HG03039 (cell line): ENCODE measurements at regions not wholly inside any gene's neighbourhood (a gene's known extent, or its start where the extent isn't known, plus 50 kb on each side); places are given as distances from the start of the nearest gene placed in this dataset.

Experiments used
- ATAC-seq: cut with Tn5 transposase; IDR thresholded peaks from one replicate; pipeline ENCODE4 v1.9.1; 2021; ENCODE audit warnings: mild to moderate bottlenecking, moderate library complexity; ENCODE audit not compliant: unreplicated experiment

DNA sequence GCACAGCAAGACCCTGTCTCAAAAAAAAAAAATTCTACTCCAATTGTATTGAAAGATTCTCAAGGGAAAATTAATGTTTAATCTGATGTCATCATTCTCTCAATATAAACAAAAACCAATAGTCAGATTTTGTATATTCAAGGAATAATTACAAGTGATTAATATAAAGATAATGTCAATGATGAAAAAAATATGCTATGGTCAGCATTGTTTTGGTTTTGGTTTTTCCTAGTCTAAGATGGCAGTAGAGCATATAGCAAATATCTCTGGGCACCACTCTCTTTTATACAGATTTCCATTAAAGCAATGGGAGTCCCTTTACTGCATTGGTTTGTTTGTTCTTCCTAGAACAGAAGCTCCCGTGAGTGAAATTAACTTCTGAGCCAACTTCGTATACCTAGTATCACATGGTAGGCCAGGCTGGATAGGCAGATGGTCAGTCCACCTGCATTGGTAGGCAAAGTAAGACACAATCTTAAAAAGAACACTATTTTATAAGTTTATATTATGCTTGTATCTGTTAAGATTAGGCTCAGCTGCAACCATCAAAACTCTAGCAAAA is 523.8 kb upstream of the JARID2 start:
- no peak for ATAC-seq

DNA sequence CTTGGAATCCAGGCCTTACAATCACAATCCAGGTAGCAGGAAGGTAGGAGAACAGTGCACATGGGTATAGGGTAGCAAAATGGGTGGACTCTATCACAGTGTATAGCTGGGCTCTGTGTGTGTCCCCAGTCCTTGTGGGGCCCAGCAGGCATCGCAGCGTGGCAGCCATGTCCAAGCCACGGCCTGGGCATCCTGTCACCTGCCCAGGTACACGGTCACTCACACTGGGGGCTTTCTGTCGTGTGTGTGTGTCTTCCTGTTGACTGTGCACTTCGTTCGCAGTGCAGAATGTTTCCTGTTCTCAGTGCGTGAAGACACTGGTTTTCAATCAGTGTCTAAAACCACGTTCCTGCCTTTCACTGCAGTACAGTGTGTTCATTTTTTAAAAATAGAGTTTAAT is 523.2 kb upstream of the JARID2 start:
- no peak for ATAC-seq

DNA sequence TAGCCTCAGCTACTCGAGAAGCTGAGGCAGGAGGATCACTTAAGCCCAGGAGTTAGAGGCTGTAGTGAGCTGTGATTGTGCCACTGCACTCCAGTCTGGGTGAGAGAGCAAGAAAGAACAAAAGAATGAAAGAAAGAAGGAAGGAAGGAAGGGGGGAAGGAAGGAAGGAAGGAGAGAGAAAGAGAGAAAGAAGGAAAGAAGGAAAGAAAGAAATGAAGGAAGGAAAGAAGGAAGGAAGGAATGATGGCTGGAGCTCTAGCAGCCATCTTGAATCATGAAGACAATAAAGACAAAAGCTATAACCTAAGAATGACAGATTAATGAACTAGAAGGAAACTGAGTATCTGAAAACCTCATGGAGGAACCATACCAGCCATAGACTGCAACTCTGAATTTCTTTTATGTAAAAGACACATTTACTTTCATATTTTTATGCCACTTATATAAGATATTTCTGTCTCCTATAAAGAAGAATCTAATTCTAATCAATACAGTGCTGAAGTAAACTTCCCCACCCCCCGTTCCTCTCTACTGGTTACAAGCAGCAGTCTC is 522.3 kb upstream of the JARID2 start:
- no peak for ATAC-seq

DNA sequence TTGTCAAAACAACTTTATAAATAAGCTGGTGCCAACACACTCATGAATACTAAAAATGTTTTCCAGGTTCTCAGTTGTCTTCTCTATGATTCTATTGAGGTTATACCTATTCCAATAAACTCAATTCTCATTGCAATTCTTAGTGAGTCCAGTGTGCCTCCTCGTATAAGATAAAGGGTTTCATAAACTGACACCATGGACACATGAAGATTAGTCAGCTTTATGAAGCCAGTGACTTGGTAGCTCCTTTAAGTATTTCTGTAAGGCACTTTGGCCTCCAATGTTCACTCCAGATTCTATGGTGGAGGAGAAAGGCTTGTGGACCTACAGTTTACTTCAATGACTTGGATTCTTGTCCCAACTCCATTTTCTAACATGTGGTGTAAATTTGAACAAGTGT is 521.3 kb upstream of the JARID2 start:
- no peak for ATAC-seq

DNA sequence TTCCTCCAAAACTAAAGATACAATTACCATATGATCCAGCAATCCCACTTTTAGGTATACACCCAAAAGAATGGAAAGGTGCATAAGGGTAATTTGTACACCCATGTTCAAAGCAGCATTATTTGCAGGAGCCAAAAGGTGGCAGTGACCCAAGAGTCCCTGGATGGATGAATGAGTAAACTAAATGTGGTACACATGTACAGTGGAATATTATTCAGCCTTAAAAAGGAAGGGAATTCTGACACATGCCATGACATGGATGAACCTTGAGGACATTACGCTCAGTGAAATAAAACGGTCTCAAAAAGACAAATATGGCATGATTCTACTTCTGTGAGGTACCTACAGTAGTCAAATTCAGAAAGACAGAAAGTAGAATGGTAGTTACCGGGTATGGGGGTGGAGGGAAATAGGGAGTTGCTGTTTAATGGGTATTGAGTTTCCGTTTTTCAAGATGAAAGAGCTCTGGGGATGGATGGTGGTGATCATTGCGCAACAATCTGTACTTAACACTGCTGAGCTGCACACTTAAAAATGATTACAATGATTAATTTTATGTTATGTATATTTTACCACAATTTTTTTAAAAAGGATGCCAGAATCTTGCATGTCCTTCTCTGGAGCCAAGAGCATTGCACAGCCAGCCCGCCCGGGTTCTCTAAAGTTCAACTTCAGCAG is 518.9 kb upstream of the JARID2 start:
- ATAC-seq, result no peak

DNA sequence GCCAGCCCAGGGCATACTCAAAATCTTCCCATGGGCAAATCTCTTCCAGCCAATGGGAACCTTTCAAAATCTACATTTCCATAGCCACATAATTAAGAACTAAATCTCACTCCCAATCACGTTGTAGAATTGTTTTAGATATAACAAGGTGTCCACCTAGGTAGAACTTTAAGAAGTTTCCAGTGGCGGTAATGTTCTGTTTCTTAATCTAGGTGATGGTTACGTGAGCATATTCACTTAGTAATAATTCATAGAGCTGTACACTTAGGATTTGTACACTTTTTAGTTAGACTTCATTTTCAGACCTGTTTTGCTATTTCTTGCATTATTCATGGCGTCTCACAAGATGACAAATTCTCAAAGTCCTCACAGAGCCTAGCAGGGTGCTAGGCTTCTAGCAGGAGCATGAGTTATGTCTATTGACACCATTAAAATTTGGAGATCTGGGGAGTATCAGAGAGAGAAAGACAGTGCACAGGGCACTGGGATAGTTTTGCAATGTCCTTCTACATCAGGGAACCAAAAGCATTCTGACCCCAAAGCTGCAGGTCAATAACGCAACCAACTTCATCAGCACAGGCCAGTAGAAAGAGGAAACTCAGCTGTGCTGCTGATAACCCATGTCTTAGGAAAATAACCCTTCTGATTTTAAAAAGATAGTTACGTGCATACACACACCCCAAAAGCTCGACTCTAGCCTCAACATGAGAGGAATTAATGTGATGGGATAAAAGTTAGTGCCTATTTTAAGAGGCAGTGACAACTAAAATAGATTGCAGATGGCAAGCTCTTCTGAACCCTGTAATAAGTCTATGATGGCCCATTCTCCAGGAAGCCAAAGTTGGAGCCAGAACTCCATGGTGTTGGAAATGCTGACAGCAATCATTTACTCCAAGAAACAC is 518.1 kb upstream of the JARID2 start:
- ATAC-seq, result no peak

DNA sequence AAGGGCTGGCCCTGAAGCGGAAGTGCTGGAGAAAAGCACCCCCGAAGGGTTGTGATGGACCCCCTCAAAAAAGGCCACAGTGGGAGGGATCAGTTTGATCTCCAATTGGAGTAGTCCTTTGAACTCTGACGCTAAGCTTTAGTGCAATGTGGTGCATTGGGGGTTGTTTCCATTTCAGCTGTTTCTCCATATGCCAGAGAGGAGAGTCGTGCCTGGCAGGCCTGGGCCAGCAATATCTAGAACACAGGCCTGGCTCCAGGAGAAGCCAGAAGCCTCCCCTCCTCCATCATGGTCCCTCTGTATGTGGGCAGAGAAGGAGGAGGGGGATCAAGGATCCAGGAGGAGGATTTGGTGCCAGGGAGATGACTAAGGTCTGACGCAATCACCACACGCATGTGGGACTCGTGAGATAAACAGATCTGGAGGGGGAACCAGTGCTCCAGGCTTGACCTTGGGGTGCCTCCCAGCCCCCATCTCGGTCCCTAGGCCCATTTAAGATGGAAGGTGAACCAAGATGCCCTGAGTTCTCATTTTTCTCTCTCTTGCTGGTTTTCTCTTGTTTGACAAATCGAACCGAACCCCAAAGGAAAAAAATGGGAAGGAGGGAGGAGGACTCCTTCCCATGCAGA is 517.4 kb upstream of the JARID2 start:
- ATAC-seq, result no peak

DNA sequence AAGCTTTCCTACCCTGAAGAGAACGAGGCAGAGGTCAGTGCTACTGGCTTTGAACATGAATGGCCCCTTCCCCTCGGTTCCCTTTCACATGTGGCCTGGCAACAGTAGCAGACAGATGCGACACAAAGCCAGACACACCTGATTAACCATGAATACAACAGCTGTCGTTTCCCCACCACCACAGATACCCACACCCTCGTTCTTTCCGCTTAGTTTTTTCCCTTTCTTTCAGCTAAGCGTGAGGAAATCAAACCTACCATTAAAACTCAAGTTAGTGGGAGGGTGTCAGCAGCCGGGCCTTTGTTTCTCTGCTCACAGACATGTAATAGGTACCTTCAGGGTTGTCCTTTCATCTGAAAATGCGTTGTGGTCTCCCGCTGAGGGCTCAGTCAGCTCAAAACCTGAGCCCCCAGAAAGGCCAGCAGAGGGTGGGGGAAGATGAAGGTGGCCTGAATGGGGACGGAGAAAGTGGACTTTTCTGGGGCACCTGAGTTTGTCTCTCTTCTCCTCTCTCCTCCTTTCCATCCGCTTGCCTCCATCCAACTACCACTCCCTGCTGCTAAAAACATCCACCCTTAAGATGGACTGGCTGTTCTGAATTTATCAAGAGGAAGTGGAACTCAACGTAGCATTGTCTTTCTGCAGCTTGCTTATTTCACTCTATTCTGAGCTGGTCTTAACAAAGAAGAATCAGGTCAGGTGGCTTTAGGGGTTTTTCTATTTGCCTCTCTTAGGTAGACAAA is 516.6 kb upstream of the JARID2 start:
- no peak for ATAC-seq

DNA sequence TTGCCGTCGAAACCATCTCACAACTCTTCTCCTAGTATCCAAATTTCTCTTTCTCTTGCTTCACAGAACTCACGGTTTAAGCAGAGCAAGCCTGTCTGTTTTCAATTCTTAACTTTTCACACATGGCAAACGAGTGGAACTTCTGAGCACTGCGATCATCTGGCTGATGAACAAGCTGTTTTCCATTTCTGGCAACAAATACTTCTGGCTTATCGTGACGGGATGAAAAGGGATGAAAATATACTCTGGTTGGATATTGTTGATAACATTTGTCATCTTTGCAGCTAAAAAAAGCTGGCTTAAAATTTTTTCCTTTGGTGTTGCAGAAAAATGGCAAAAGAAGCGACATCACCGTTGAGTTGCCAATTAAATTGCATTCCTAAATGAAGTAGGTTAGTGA is 515.2 kb upstream of the JARID2 start:
- ATAC-seq, result no peak

DNA sequence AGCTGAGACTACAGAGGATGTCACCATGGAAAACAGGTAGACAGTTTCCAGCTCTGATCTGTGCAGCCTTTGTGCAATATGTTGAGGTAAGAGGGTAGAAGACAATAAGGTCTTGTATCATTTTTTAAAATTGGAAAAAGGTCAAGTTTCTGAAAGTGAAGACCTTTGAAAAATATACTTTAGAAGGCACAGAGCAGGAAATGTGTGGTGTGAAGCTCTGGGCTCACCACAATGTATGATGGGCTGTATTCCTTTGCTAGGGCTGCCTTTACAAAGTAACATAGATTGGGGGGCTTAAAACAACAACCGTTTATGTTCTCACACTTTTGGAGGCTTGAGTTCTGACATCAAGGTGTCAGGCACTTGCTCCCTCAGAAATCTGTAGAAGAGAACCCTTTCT is 514.3 kb upstream of the JARID2 start:
- ATAC-seq, result no peak

DNA sequence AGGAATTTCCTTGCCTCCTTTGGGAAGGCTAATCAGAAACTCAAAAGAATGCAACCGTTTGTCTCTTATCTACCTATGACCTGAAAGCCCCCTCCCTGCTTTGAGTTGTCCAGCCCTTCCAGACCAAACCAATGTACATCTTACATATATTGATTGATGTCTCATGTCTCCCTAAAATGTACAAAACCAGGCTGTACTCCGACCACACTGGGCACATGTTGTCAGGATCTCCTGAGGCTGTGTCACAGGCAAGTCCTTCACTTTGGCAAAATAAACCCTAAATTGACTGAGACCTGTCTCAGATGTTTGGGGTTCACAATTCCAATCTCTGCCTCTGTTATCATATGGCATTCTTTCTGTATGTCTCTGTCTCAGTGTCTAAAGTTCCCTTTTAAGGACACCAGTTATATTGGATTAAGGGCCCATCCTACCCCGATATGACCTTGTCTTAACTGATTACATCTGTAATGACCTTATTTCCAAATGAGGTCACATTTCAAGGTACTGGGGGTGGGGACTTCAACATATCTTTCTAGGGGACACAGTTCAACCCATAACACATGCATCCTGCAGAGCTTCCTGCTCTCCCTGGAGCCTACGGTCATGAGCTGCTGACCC is 513.5 kb upstream of the JARID2 start:
- ATAC-seq, result no peak

DNA sequence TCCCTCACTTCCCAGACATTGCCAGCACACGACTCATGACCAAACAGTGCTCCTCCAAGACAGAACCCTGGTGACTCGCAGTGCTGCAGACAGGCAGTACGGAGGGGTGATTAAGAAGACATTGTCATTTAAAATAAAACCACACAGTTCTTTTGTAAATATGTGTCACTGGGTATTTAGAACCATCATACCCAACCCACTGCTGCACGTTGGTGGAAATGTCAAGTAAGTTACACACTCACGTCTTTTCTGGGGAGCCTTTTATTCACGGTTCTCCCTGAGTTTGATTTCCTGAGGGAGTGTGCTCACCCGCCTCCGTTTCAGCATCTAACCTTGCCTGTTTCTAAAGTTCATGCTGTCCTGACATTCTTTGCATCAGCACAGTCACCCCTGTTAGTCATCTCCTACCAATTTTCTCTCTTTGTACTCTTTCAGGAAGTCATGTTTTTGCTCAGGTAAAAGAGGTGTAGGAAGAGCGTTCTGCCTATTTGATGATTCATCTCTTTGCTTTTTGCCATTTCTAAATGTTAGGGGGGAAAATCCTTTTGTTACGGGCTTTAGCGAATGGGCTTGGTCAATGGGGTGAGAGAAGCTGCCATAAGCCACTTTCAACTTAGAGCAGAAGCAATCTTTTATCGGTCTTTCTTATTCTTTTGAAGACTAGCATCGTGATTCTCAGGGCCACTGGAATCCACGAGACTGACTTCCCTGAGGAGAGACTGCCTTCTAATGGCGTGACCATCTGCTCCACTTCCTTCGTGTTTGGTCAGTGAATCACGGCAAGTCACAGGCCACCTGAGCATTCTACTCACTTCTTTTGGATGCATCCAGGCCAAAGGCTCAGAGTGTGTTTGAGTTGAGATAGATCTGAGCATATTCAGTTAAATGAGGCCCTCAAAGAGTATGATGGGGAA is 512.8 kb upstream of the JARID2 start:
- ATAC-seq, result no peak

DNA sequence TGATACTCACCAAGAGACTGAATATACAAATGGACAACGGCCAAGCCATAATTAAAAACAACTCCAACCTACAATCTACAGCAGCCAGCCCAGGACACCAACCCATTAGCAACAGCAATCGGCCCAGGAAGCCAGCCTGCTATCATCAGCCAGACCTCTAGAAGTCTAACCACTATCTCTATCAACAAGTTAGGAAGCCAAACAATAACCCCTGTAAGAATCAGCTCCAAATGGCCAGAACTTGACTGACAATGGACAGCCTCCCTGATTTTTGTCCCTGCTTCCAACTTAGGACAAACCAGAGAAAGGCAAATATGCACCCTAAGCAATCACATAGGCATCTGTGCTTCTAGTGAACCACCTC is 511.8 kb upstream of the JARID2 start:
- no peak for ATAC-seq

DNA sequence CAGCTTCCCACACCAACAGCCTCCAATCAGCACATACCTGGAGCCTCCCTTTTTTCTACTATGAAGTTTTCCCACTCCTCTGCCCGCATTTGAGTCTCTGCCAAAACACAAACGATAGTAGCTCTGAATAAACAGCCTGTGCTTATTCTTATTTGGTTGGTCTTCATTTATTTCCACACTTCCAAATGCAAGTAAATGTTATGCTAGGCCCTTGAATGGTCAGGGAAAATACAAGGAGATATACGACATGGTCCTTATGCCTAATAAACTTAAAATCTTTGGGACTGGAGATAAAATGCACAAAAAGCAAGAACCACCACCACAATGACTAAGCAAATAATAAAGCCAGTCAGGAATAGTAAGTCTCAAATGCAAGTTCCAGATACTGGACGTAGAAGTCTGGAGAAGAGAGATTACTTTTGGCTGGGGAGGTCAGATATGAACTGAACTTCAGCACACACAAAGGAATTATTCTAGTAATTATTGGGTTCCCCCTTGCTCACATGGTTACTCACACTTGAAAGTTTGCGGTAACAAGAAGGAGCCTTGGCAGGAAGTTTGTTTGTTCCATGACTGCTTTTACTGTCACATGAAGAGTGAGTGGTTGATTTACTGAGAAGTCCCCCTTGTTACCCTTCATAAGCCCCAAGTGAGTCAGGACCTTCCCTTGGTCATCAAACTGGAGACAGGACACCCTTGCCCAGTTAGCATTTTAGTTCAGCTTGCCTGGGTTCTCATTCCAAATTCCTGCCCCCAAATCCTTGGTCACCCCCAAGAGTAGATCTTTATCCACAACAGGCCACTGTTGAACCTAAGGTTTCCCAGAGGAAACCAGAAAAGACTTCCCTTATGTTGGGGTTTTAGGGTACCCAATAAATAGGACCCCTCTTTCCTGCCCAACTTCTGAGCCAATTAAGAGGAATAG is 511.2 kb upstream of the JARID2 start:
- ATAC-seq, result peak; percentile 80

DNA sequence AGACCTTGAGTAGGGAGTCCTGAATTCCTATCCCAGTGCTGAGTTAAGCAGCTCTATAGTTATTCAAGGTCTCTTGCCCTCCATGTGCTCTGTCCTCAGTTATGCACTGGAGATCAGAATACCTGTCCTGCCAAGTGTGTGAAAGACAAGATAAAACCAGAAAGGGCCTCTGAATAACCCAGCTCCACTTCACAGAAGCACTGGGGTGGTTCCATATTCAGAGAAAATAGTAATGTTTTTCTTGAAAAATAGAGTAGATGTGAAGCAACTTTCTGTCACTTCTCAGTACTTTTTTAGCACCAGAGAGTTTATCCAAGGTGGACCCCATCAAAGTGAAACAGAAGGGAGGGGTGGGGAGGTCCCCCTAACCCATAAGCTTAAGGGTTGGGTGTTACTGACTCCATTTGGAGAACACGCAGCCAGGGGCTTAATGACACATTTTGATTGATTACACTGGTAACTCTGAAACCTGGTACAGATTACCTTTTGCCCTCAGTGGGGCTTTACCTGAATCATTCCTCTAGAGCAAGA is 509.8 kb upstream of the JARID2 start:
- ATAC-seq, result no peak

DNA sequence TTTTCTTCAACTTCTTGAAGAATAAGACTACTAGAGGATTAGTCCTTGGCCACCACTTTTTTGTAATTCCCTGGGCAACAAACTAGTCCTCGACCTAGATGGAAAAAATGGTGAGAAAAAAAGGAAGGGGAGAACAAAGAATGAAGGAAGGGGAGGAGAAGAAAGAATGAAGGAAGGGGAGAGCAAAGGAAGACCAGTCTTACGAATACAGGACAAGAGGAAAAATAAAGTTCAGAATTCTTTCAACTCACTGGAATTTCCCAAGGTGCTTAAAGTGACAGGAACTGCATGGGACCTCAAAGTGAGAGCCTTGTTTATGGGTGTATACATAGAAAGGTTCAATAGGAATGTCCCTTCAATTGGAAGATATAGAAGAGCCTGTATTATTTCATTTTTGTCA is 509.3 kb upstream of the JARID2 start:
- ATAC-seq, result no peak

DNA sequence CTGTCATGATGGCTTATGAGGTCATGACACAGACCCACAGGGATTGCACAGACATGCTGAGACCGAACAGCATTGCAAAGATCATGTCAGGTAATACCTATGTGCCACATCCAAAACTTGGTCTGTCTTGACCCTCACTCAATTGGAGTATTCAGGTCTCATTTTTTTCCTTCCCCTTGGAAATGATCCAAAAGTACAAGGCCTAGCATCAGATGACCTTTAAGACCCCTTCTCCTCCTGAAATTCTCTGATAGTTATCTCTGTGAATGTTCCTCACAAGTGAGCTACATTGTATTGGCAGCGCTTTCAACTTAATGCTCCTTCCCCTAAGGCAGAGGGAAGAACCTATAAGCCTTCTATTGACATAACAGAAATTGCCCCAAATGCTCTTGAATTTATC is 507.4 kb upstream of the JARID2 start:
- ATAC-seq, result no peak

DNA sequence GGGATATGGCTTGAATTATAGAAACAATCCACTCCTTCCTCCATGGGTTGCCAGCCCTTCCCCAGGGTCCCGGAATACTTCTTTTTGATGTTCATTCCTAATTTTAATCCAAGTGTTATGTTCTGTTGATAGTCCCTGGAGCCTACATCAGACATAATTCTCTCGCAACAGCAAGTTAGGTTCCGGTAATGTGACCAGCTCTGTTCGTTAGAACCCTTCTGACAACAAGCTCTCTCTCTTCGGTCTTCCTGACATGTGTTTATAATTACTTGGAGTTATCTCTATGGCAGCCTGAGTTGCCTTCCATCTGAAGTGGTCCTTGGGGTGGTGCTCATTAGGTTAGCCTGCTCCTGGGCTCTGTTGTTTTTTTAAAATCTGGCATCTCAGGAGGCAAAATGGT is 506.9 kb upstream of the JARID2 start:
- no peak for ATAC-seq
